ENCODE measurements at regions not wholly inside any gene's neighbourhood (a gene's known extent, or its start where the extent isn't known, plus 50 kb on each side); places are given as distances from the start of the nearest gene placed in this dataset.

GRCh38 chr11:98495601-98496000 is 525.1 kb upstream of the CNTN5 start:
- Mint-ChIP-seq H3K4me3 (no peak overlapping the region), H3K4me1 (peaks cover 46% of the 10 kb centered on the region), H3K36me3 (ENCODE audit: low read depth) (no peaks in the 10 kb centered on the region), H3K27ac (peak overlapping the region; percentile 87), H3K9me3 (no peaks in the 10 kb centered on the region; the same call in 1 of the 3 replicates), H3K27me3 (ENCODE audit: insufficient read depth, low read depth, poor library complexity) (peaks cover 2% of the 10 kb centered on the region)
- H2AFZ ChIP-seq = no peak overlapping the region
- H3K4me2 ChIP-seq = peak overlapping the region; percentile 15; the same call in 1 of the 2 replicates
- no peak for TF ChIP-seq EZH2 (IDR thresholded peaks at IDR 0.05; ENCODE audit: low read depth, unreplicated experiment)
- no peak for TF ChIP-seq ETS1 (IDR thresholded peaks at IDR 0.05)
- TF ChIP-seq CREB1 (CRISPR knock-in tag; IDR thresholded peaks at IDR 0.05; ENCODE audit: low read depth) = no peak
- no peak for TF ChIP-seq ZNF114 (CRISPR knock-in tag; IDR thresholded peaks at IDR 0.05)
- TF ChIP-seq STAT1 (IDR thresholded peaks at IDR 0.05; ENCODE audit: unreplicated experiment) = no peak
- TF ChIP-seq EZH2phosphoT487 (IDR thresholded peaks at IDR 0.05; ENCODE audit: unreplicated experiment) = no peak
- no peak for TF ChIP-seq ZNF462 (CRISPR knock-in tag; IDR thresholded peaks at IDR 0.05)
- H3K79me2 ChIP-seq (replicated peaks; ENCODE audit: insufficient read depth) = no peaks in the 10 kb centered on the region
- H3F3A ChIP-seq (replicated peaks; ENCODE audit: low read depth) = no peaks in the 10 kb centered on the region
- H3K36me3 ChIP-seq (ENCODE audit: insufficient read depth) = no peaks in the 10 kb centered on the region
- H3K4me1 ChIP-seq (ENCODE audit: insufficient read depth) = peaks cover 17% of the 10 kb centered on the region
- no peaks in the 10 kb centered on the region for H3K9me2 ChIP-seq (ENCODE audit: insufficient read depth)
- ATAC-seq = no peak; the same call in 2 of the 3 replicates
- H3K4me3 ChIP-seq = no peak overlapping the region
- peak; percentile 12 for DNase-seq (ENCODE audit: low spot score)
- H3K27me3 ChIP-seq (ENCODE audit: insufficient read depth) = no peaks in the 10 kb centered on the region
- H3K27ac ChIP-seq (ENCODE audit: low read depth) = peak overlapping the region; percentile 81
- no peaks in the 10 kb centered on the region for H4K20me1 ChIP-seq (replicated peaks; ENCODE audit: insufficient read depth)

All from GM23338 (cell line).